Tibial artery (tissue), 4 donors: ENCODE measurements at regions not wholly inside any gene's neighbourhood (a gene's known extent, or its start where the extent isn't known, plus 50 kb on each side); places are given as distances from the start of the nearest gene placed in this dataset.

Experiments
- DNase-seq, 2 donors: peaks; one replicate each; pipeline ENCODE4 v3.0.0-alpha.2; 2019
- H3K27ac ChIP-seq, 2 donors: fragments of 200-600 bp; sonication (generic) in 1 of 2; 1 replicate in 1 of 2; 2 replicates in 1 of 2; pipeline ENCODE4 v1.5.1; 2018 to 2019; ENCODE audit warnings: mild to moderate bottlenecking in 1 of 2
- H3K27me3 ChIP-seq, 2 donors: fragments of 200-600 bp; sonication (generic) in 1 of 2; one replicate each; pipeline versions ENCODE4 v1.5.1 to v1.6.0; 2016 to 2019
- H3K36me3 ChIP-seq, 3 donors: fragments of 200-600 bp; sonication (generic) in 2 of 3; one replicate each; pipeline ENCODE4 v1.5.1; 2016 to 2019; ENCODE audit warnings: mild to moderate bottlenecking in 2 of 3
- H3K4me1 ChIP-seq, 4 donors: fragments of 200-600 bp; sonication (generic) in 2 of 4; 1 replicate in 3 of 4; 2 replicates in 1 of 4; pipeline ENCODE4 v1.5.1; 2016 to 2019
- H3K4me3 ChIP-seq, 2 donors: fragments of 200-600 bp; sonication (generic) in 1 of 2; 1 replicate in 1 of 2; 2 replicates in 1 of 2; pipeline ENCODE4 v1.5.1; 2018 to 2019; ENCODE audit warnings: mild to moderate bottlenecking in 2 of 2
- H3K9me3 ChIP-seq, 3 donors: fragments of 200-600 bp; sonication (generic) in 1 of 3; one replicate each; pipeline ENCODE4 v1.5.1; 2016 to 2019
- intact Hi-C: fragments of 100-400 bp; cut with DNase I; formaldehyde crosslinking; loops from one replicate; pipeline ENCODE4 v1.15.0; 2023; ENCODE audit warnings: low total_unique reads
- TF ChIP-seq, protein P1 (sequence below), 2 experiments: fragments of 200-600 bp in 1 of 2; fragments of 450-650 bp in 1 of 2; IDR thresholded peaks; one replicate each; pipeline ENCODE4 v1.5.1; 2017 to 2019; ENCODE audit warnings: antibody characterized with exemption in 2 of 2, mild to moderate bottlenecking in 1 of 2, moderate library complexity in 1 of 2

DNA sequence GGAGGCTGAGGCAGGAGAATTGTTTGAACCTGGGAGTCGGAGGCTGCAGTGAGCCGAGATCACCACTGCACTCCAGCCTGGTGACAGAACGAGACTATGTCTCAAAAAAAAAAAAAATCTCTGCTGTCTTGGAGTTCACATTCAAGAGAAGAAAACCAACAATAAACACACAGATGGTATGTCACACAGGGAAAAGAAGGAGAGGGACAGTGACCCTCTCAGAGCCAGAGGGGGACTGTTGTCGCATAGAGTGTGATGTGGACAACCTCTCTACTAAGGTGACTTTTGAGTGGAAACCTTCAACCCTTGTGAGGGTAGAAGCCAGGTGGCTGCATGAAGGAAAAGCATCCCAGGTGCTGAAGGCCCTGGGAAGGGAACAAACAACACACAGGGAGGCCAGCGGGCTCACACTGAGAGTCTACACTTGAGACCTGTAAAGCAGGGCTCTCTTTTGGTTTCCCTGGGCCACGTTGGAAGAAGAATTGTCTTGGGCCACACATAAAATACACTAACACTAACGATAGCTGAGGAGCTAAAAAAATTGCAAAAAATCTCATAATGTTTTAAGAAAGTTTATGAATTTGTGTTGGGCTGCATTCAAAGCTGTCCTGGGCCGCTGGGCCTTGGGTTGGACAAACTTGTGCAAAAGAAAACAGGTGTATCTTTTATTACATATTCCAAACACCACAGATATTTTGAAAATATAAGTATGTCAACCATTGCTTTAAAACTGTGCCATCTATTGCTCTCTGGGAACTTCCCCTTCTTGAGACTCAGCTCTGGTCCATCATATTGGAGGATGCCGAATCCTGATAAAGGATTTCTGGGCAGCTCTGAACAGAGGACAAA lies 136.0 kb downstream of the DDX1 start:
- Histone ChIP-seq H3K27ac (no peak overlapping the region), H3K36me3 (no peaks in the 10 kb centered on the region), H3K4me1 (peaks cover 0 to 19% (median 16%) of the 10 kb centered on the region in 4 donors), H3K27me3 (no peaks in the 10 kb centered on the region), H3K9me3 (no peaks in the 10 kb centered on the region), H3K4me3 (no peak overlapping the region)
- no peak for DNase-seq
- intact Hi-C loops = no loop called here
- TF ChIP-seq, protein P1, sequence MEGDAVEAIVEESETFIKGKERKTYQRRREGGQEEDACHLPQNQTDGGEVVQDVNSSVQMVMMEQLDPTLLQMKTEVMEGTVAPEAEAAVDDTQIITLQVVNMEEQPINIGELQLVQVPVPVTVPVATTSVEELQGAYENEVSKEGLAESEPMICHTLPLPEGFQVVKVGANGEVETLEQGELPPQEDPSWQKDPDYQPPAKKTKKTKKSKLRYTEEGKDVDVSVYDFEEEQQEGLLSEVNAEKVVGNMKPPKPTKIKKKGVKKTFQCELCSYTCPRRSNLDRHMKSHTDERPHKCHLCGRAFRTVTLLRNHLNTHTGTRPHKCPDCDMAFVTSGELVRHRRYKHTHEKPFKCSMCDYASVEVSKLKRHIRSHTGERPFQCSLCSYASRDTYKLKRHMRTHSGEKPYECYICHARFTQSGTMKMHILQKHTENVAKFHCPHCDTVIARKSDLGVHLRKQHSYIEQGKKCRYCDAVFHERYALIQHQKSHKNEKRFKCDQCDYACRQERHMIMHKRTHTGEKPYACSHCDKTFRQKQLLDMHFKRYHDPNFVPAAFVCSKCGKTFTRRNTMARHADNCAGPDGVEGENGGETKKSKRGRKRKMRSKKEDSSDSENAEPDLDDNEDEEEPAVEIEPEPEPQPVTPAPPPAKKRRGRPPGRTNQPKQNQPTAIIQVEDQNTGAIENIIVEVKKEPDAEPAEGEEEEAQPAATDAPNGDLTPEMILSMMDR (IDR thresholded peaks at IDR 0.05) = no peak

DNA sequence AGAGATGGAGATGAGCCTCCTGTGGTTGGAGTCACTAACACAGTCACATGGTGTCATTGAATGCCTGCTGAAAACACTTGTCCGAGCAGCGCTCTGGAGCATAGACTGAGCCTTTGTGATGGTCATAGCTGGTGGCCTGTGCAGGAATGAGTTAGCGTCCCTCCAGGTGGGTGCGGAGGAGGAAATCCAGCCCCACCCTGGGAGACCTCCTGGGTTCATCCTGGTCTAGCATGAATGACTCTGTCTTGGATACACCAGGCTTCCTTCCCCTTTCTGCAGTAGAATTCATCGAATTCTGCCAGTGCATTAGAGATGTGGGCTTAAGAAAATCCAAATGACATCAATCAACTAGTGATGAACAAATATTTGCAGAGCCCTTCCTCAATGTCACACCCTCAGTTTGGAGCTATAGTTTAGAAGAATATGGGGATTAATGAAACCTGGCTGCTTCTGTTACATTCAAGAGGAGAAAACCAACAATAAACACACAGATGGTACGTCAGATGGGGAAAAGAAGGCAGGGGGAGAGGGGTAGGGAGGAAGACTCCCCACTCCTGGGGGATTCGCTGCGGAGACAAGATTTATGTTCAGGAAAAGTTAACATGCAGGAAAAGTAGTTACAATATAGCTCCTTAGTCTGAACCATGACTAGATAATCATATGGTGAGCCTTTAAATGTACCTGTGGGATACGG lies 136.7 kb downstream of the DDX1 start:
- H3K4me1 ChIP-seq = peaks cover 0 to 24% (median 20%) of the 10 kb centered on the region in 4 donors
- H3K27ac ChIP-seq = no peak overlapping the region
- H3K9me3 ChIP-seq = no peaks in the 10 kb centered on the region
- H3K36me3 ChIP-seq = no peaks in the 10 kb centered on the region
- TF ChIP-seq, protein P1 (IDR thresholded peaks at IDR 0.05) = no peak
- DNase-seq = no peak
- intact Hi-C loops = no loop called here
- H3K27me3 ChIP-seq = no peaks in the 10 kb centered on the region
- no peak overlapping the region for H3K4me3 ChIP-seq

DNA sequence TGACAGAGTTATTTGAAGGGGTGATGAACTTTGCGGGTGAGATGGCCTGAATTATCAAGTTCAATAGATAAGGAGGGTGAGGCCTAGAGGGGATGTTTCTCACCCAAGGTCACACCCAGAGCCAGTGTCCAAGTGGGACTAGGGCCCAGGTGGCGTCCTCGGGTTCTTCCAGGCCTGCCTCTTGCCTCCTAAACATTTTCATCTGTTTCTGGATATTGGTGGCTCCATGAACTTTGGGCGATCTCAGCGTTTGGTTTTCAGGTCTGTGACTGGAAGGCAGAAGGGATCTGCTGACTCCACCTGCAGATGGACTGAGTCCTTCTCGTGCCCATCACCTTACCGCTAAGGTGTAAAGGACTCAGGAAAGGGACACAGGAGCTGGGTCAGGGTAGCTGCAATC lies 137.3 kb downstream of the DDX1 start:
- H3K4me3 ChIP-seq = no peak overlapping the region
- H3K27ac ChIP-seq = no peak overlapping the region
- H3K36me3 ChIP-seq = no peaks in the 10 kb centered on the region
- H3K4me1 ChIP-seq = peaks cover 0 to 30% (median 25%) of the 10 kb centered on the region in 4 donors
- H3K27me3 ChIP-seq = no peaks in the 10 kb centered on the region
- DNase-seq = no peak
- intact Hi-C loops = no loop called here
- H3K9me3 ChIP-seq = no peaks in the 10 kb centered on the region
- TF ChIP-seq, protein P1 (IDR thresholded peaks at IDR 0.05) = no peak

DNA sequence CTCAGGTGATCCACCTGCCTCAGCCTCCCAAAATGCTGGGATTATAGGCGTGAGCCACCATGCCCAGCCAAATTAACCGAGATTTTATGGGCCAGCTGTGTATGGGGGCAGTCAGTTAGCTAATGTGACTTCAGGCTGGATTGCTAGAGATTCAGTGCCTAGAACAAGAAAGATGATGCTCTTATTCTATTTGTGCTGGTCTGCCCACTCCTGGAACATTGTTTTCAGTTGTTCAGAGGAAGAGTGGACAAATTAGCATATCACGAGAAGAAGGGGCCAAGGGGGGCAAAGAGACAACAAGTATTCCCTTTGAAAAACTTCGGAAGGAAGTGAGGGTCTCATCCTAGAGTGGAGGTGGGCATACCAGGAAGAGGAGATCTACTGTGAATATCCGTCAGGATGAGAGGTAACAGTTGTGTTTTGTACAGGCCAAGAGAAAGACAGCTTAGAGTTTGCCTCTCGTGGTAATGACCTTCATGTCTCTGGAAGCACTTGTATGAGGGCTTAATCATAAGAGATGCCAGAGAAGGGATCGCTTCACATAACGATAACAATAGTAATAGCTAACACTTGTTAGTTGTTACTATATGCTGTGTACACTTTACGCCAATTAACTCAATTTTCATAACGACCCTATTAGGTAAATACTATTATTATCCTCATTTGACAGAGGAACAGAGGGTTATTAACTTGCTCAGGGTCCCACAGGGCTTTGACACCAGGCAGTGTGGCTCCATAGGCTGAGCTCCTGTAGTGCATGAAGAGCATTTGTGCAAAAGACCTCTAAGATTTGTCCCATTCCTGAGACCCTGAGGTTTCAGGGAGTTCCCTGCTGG lies 138.3 kb downstream of the DDX1 start:
- H3K4me3 ChIP-seq = no peak overlapping the region
- no peaks in the 10 kb centered on the region for H3K36me3 ChIP-seq
- DNase-seq = no peak
- intact Hi-C loops = no loop called here
- H3K9me3 ChIP-seq = no peaks in the 10 kb centered on the region
- TF ChIP-seq, protein P1 (IDR thresholded peaks at IDR 0.05) = no peak
- peaks cover 0 to 39% (median 28%) of the 10 kb centered on the region in 4 donors for H3K4me1 ChIP-seq
- H3K27me3 ChIP-seq = no peaks in the 10 kb centered on the region
- H3K27ac ChIP-seq = peak overlapping the region in 1 of 2 donors; percentile 4

DNA sequence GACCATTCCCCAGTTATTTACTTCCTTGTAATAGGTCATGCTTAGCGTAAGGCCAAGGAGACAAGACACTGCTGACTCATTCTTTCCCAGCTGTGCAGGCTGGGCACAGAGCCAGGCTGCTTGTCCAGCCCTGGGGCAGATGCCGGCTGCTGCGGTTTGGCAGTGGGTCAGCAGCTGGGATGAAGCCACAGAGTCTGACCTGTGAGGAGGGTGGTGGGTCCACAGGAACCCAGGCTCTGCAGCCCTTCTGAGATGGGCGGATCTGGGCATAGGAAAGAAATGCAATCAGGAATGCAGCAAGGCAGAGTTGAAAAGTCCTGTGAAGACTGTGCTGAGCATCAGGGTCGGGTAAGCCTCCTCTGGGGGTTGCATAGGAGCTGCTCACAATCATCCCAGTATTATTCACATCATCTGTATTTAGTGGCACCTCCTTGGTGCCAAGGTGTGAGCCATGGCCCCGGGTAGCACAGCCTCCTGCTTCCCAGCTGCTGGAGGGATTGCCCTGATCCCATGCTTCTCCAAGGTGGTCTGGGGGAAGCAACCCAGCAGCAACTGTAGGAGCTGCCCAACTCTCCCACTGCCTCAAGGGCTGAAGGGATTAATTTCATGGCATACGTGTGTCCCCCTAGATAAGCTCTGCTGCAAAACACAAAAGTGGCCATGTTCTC lies 139.0 kb downstream of the DDX1 start:
- Histone ChIP-seq H3K4me3 (no peak overlapping the region), H3K9me3 (no peaks in the 10 kb centered on the region), H3K4me1 (peaks cover 0 to 45% (median 29%) of the 10 kb centered on the region in 4 donors), H3K27me3 (no peaks in the 10 kb centered on the region), H3K36me3 (no peaks in the 10 kb centered on the region), H3K27ac (peak overlapping the region in 1 of 2 donors; percentile 4)
- intact Hi-C loops = no loop called here
- DNase-seq = peak; percentile 89 to 93
- TF ChIP-seq, protein P1 (IDR thresholded peaks at IDR 0.05) = no peak
